OCI-LY1 (cell line): ENCODE measurements at regions not wholly inside any gene's neighbourhood (a gene's known extent, or its start where the extent isn't known, plus 50 kb on each side); places are given as distances from the start of the nearest gene placed in this dataset.

Experiments
- H2AFZ ChIP-seq: fragments of 200-600 bp; sonication (generic), shearing (Covaris generic); 2 replicates; pipeline ENCODE4 v1.6.0; 2014; ENCODE audit warnings: antibody characterized with exemption, mild to moderate bottlenecking, low read length
- H3F3A ChIP-seq: fragments of 200-600 bp; sonication (generic), shearing (Covaris generic); 2 replicates; pipeline ENCODE4 v1.6.0; 2014; ENCODE audit warnings: mild to moderate bottlenecking, antibody characterized with exemption, low read length, moderate library complexity; ENCODE audit not compliant: insufficient read depth
- H3K27ac ChIP-seq: fragments of 200-600 bp; sonication (generic); 2 replicates; pipeline ENCODE4 v1.5.1; 2014; ENCODE audit warnings: low read length, mixed run types, mild to moderate bottlenecking, low read depth; ENCODE audit not compliant: poor library complexity, severe bottlenecking
- H3K27me3 ChIP-seq: fragments of 200-600 bp; sonication (generic); 2 replicates; pipeline ENCODE4 v1.6.0; 2014; ENCODE audit warnings: antibody characterized with exemption, mild to moderate bottlenecking, low read length, moderate library complexity; ENCODE audit not compliant: insufficient read depth
- H3K36me3 ChIP-seq: fragments of 200-600 bp; sonication (generic); 2 replicates; pipeline ENCODE4 v1.6.1; 2014; ENCODE audit warnings: mild to moderate bottlenecking, antibody characterized with exemption, low read length, moderate library complexity, mixed read lengths; ENCODE audit not compliant: insufficient read depth
- H3K4me1 ChIP-seq: fragments of 200-600 bp; sonication (generic); 2 replicates; pipeline ENCODE4 v1.5.1; 2014; ENCODE audit warnings: mild to moderate bottlenecking, low read length, moderate library complexity; ENCODE audit not compliant: insufficient read depth, severe bottlenecking
- H3K4me2 ChIP-seq: fragments of 200-600 bp; sonication (generic), shearing (Covaris generic); 2 replicates; pipeline ENCODE4 v1.6.1; 2014; ENCODE audit warnings: low read length
- H3K4me3 ChIP-seq: fragments of 200-600 bp; sonication (generic); 2 replicates; pipeline ENCODE4 v1.5.1; 2014; ENCODE audit warnings: low read length, low read depth, mild to moderate bottlenecking, mixed read lengths; ENCODE audit not compliant: poor library complexity, severe bottlenecking
- H3K79me2 ChIP-seq: fragments of 200-600 bp; shearing (Covaris generic); 2 replicates; pipeline ENCODE4 v1.6.1; 2016; ENCODE audit warnings: mixed run types, low read length, mixed read lengths; ENCODE audit not compliant: insufficient read depth
- H3K9ac ChIP-seq: fragments of 200-600 bp; sonication (generic), shearing (Covaris generic); 2 replicates; pipeline ENCODE4 v1.6.1; 2014; ENCODE audit warnings: mild to moderate bottlenecking, low read length, mixed read lengths
- H3K9me2 ChIP-seq: fragments of 200-600 bp; sonication (generic), shearing (Covaris generic); 2 replicates; pipeline ENCODE4 v1.6.1; 2014; ENCODE audit warnings: low read depth, mild to moderate bottlenecking, low read length, mixed read lengths
- H3K9me3 ChIP-seq: fragments of 200-600 bp; shearing (Covaris generic); 2 replicates; pipeline ENCODE4 v1.6.1; 2014; ENCODE audit warnings: low read length, mixed read lengths
- H4K20me1 ChIP-seq: fragments of 200-600 bp; sonication (generic), shearing (Covaris generic); 2 replicates; pipeline ENCODE4 v1.6.0; 2016; ENCODE audit warnings: mild to moderate bottlenecking, low read length; ENCODE audit not compliant: insufficient read depth
- EZH2 ChIP-seq: fragments of 200-600 bp; sonication (generic), shearing (Covaris generic); IDR thresholded peaks from 2 replicates; pipeline ENCODE4 v1.8.0; 2017; ENCODE audit warnings: borderline replicate concordance, mixed run types, mild to moderate bottlenecking, antibody characterized with exemption, low read length, moderate library complexity, mixed read lengths
- TF ChIP-seq, protein P1 (sequence below): fragments of 200-600 bp; sonication (generic), shearing (Covaris generic); IDR thresholded peaks from 2 replicates; pipeline ENCODE4 v1.5.1; 2017; ENCODE audit warnings: mild to moderate bottlenecking, antibody characterized with exemption, low read length, moderate library complexity, mixed read lengths

DNA sequence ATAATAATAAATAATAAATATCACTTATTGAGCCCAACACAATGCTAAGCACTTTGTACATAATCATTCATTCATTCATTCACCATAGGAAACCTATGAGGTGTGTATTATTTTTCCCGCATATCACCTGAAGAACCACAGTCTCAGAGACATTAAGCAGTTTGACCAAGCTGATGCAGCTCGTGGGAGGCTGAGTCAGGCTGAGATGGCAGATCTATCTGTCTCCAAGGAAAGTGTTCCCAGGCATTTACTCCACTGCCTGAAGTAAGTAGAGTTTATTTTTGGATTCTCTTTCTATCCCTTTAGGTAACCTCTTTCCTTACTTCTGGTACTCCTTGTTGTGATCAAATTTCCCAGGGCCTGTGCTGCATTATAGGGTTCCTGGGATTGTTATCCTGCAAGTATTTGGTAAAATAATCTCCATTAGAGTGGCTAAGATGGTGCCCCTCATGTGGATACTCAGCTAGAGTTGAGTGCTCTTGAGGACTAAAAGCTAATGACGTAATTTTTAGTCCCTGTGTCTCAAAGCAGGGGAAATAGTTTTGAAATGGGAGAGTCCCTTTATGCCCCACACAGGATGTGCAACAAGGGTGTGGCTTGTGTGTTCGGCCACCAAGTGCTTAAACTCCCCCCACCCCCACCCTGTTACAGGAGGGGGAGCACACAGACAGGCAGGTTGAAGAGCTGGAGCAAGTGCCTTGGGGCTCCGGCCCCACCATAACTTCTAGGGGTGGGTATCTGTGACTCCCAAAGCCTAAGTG lies 467.0 kb downstream of the STIM2 start:
- Histone ChIP-seq H3K9me2 (no peaks in the 10 kb centered on the region), H3K9me3 (no peaks in the 10 kb centered on the region), H4K20me1 (no peaks in the 10 kb centered on the region), H3F3A (no peaks in the 10 kb centered on the region), H3K4me2 (no peak overlapping the region), H3K27ac (no peak overlapping the region), H3K36me3 (no peaks in the 10 kb centered on the region), H2AFZ (no peak overlapping the region), H3K9ac (no peak overlapping the region), H3K4me3 (no peak overlapping the region), H3K79me2 (no peaks in the 10 kb centered on the region), H3K4me1 (no peaks in the 10 kb centered on the region), H3K27me3 (no peaks in the 10 kb centered on the region)
- TF ChIP-seq, protein P1, sequence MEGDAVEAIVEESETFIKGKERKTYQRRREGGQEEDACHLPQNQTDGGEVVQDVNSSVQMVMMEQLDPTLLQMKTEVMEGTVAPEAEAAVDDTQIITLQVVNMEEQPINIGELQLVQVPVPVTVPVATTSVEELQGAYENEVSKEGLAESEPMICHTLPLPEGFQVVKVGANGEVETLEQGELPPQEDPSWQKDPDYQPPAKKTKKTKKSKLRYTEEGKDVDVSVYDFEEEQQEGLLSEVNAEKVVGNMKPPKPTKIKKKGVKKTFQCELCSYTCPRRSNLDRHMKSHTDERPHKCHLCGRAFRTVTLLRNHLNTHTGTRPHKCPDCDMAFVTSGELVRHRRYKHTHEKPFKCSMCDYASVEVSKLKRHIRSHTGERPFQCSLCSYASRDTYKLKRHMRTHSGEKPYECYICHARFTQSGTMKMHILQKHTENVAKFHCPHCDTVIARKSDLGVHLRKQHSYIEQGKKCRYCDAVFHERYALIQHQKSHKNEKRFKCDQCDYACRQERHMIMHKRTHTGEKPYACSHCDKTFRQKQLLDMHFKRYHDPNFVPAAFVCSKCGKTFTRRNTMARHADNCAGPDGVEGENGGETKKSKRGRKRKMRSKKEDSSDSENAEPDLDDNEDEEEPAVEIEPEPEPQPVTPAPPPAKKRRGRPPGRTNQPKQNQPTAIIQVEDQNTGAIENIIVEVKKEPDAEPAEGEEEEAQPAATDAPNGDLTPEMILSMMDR: no peak
- no peak for TF ChIP-seq EZH2

DNA sequence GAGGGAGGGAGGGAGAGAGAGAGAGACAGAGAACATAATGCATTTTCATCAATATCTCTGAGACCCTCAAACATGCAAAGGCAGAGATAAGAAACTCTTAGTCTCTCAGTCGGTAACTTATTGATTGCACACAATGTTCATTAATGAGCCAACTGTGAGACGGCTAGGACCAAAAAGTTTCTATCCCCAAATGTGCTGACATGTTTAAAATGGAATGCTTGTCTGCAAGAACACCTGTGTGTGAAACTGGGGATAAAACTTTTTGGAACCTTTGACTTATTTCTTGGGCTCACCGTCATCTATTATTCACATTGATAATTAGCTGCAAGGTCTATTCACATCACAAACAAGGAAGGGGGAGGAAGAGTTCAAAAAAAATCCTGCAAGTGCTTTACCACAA lies 477.9 kb downstream of the STIM2 start:
- H3K36me3 ChIP-seq: no peaks in the 10 kb centered on the region
- no peaks in the 10 kb centered on the region for H3K27me3 ChIP-seq
- H3K9me2 ChIP-seq: no peaks in the 10 kb centered on the region
- no peaks in the 10 kb centered on the region for H3K9me3 ChIP-seq
- no peaks in the 10 kb centered on the region for H3K79me2 ChIP-seq
- H3K4me1 ChIP-seq: no peaks in the 10 kb centered on the region
- H3K4me3 ChIP-seq: no peak overlapping the region
- H3K9ac ChIP-seq: no peak overlapping the region
- no peak overlapping the region for H2AFZ ChIP-seq
- no peak overlapping the region for H3K4me2 ChIP-seq
- no peaks in the 10 kb centered on the region for H4K20me1 ChIP-seq
- TF ChIP-seq, protein P1: no peak
- H3F3A ChIP-seq: no peaks in the 10 kb centered on the region
- no peak overlapping the region for H3K27ac ChIP-seq

DNA sequence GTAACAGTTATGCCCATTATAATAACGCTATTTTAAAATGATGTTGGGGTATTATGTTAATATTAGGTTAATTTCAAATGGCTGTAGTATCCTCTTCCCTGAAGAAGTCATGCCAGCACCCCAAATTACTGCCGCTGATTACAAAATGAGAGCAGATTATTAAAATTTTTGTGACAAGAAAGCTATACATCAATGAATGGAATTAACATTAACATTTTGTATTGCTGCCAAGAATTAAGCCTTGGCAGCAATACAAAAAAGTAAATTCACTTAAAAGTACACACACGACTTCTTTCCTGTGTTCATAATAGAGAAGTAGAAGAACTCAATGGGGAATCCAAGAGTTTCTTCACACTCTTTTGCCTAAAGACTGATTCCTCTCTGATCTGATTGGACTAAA lies 482.8 kb downstream of the STIM2 start:
- no peaks in the 10 kb centered on the region for H3K27me3 ChIP-seq
- H3F3A ChIP-seq: no peaks in the 10 kb centered on the region
- H3K4me3 ChIP-seq: no peak overlapping the region
- no peaks in the 10 kb centered on the region for H3K4me1 ChIP-seq
- H3K27ac ChIP-seq: no peak overlapping the region
- H3K9me2 ChIP-seq: no peaks in the 10 kb centered on the region
- TF ChIP-seq EZH2: no peak
- TF ChIP-seq, protein P1: no peak
- H3K9me3 ChIP-seq: no peaks in the 10 kb centered on the region
- H3K9ac ChIP-seq: no peak overlapping the region
- H3K4me2 ChIP-seq: no peak overlapping the region
- H4K20me1 ChIP-seq: no peaks in the 10 kb centered on the region
- H3K36me3 ChIP-seq: no peaks in the 10 kb centered on the region
- H3K79me2 ChIP-seq: no peaks in the 10 kb centered on the region
- no peak overlapping the region for H2AFZ ChIP-seq
